ENCODE measurements at regions not wholly inside any gene's neighbourhood (a gene's known extent, or its start where the extent isn't known, plus 50 kb on each side); places are given as distances from the start of the nearest gene placed in this dataset.

- no peaks in the 10 kb centered on the region for H3K79me2 ChIP-seq (replicated peaks; ENCODE audit: insufficient read depth, low read length)
- H3K4me3 ChIP-seq (ENCODE audit: low read length) = no peak overlapping the region
- no peak overlapping the region for H2AFZ ChIP-seq (ENCODE audit: low read depth, low read length)
- H3K36me3 ChIP-seq (ENCODE audit: insufficient read depth, low read length) = no peaks in the 10 kb centered on the region
- no peaks in the 10 kb centered on the region for H3K27me3 ChIP-seq (ENCODE audit: insufficient read depth, low read depth, low read length)
- no peak overlapping the region for H3K4me2 ChIP-seq (ENCODE audit: low read length)
- H3K27ac ChIP-seq (ENCODE audit: low read length) = no peak overlapping the region
- H3K9me3 ChIP-seq (ENCODE audit: low read length) = no peaks in the 10 kb centered on the region
- no peak for TF ChIP-seq POLR2AphosphoS5 (IDR thresholded peaks at IDR 0.05)
- TF ChIP-seq, protein P1, sequence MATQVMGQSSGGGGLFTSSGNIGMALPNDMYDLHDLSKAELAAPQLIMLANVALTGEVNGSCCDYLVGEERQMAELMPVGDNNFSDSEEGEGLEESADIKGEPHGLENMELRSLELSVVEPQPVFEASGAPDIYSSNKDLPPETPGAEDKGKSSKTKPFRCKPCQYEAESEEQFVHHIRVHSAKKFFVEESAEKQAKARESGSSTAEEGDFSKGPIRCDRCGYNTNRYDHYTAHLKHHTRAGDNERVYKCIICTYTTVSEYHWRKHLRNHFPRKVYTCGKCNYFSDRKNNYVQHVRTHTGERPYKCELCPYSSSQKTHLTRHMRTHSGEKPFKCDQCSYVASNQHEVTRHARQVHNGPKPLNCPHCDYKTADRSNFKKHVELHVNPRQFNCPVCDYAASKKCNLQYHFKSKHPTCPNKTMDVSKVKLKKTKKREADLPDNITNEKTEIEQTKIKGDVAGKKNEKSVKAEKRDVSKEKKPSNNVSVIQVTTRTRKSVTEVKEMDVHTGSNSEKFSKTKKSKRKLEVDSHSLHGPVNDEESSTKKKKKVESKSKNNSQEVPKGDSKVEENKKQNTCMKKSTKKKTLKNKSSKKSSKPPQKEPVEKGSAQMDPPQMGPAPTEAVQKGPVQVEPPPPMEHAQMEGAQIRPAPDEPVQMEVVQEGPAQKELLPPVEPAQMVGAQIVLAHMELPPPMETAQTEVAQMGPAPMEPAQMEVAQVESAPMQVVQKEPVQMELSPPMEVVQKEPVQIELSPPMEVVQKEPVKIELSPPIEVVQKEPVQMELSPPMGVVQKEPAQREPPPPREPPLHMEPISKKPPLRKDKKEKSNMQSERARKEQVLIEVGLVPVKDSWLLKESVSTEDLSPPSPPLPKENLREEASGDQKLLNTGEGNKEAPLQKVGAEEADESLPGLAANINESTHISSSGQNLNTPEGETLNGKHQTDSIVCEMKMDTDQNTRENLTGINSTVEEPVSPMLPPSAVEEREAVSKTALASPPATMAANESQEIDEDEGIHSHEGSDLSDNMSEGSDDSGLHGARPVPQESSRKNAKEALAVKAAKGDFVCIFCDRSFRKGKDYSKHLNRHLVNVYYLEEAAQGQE (IDR thresholded peaks at IDR 0.05; ENCODE audit: borderline replicate concordance) = no peak
- TF ChIP-seq RAD21 (conservative IDR thresholded peaks at IDR 0.05) = no peak
- TF ChIP-seq EZH2 (IDR thresholded peaks at IDR 0.05; ENCODE audit: borderline replicate concordance, insufficient read depth, low read length, poor library complexity, severe bottlenecking) = no peak
- no peak for TF ChIP-seq EP300 (conservative IDR thresholded peaks at IDR 0.05; ENCODE audit: poor library complexity, severe bottlenecking)
- no peak for TF ChIP-seq SMC3 (conservative IDR thresholded peaks at IDR 0.05; ENCODE audit: poor library complexity)
- TF ChIP-seq, protein P2, sequence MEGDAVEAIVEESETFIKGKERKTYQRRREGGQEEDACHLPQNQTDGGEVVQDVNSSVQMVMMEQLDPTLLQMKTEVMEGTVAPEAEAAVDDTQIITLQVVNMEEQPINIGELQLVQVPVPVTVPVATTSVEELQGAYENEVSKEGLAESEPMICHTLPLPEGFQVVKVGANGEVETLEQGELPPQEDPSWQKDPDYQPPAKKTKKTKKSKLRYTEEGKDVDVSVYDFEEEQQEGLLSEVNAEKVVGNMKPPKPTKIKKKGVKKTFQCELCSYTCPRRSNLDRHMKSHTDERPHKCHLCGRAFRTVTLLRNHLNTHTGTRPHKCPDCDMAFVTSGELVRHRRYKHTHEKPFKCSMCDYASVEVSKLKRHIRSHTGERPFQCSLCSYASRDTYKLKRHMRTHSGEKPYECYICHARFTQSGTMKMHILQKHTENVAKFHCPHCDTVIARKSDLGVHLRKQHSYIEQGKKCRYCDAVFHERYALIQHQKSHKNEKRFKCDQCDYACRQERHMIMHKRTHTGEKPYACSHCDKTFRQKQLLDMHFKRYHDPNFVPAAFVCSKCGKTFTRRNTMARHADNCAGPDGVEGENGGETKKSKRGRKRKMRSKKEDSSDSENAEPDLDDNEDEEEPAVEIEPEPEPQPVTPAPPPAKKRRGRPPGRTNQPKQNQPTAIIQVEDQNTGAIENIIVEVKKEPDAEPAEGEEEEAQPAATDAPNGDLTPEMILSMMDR (IDR thresholded peaks at IDR 0.05; ENCODE audit: poor library complexity, severe bottlenecking) = no peak
- TF ChIP-seq TAF1 (IDR thresholded peaks at IDR 0.05; ENCODE audit: low read depth) = no peak
- TF ChIP-seq MXI1 (conservative IDR thresholded peaks at IDR 0.05; ENCODE audit: poor library complexity, severe bottlenecking) = no peak
- no peaks in the 10 kb centered on the region for H3F3A ChIP-seq (ENCODE audit: insufficient read depth, low read length, poor library complexity, severe bottlenecking)
- H3K9ac ChIP-seq (ENCODE audit: low read length) = no peak overlapping the region
- H4K20me1 ChIP-seq (ENCODE audit: insufficient read depth) = no peaks in the 10 kb centered on the region
- no peaks in the 10 kb centered on the region for H3K9me2 ChIP-seq (ENCODE audit: insufficient read depth, low read length)
Measured at GRCh38 chr12:127594351-127594970, 672.5 kb upstream of the TMEM132C start.

- TF ChIP-seq RAD21 (conservative IDR thresholded peaks at IDR 0.05) (no peak), MXI1 (conservative IDR thresholded peaks at IDR 0.05; ENCODE audit: poor library complexity, severe bottlenecking) (no peak), SMC3 (conservative IDR thresholded peaks at IDR 0.05; ENCODE audit: poor library complexity) (no peak), EZH2 (IDR thresholded peaks at IDR 0.05; ENCODE audit: borderline replicate concordance, insufficient read depth, low read length, poor library complexity, severe bottlenecking) (no peak), TAF1 (IDR thresholded peaks at IDR 0.05; ENCODE audit: low read depth) (no peak), EP300 (conservative IDR thresholded peaks at IDR 0.05; ENCODE audit: poor library complexity, severe bottlenecking) (no peak), POLR2AphosphoS5 (IDR thresholded peaks at IDR 0.05) (no peak)
- TF ChIP-seq, protein P1 (IDR thresholded peaks at IDR 0.05; ENCODE audit: borderline replicate concordance) = no peak
- TF ChIP-seq, protein P2 (IDR thresholded peaks at IDR 0.05; ENCODE audit: poor library complexity, severe bottlenecking) = no peak
- H3K9me3 ChIP-seq (ENCODE audit: low read length) = no peaks in the 10 kb centered on the region
- no peak overlapping the region for H3K4me2 ChIP-seq (ENCODE audit: low read length)
- no peak overlapping the region for H3K27ac ChIP-seq (ENCODE audit: low read length)
- H2AFZ ChIP-seq (ENCODE audit: low read depth, low read length) = no peak overlapping the region
- no peak overlapping the region for H3K4me3 ChIP-seq (ENCODE audit: low read length)
- no peaks in the 10 kb centered on the region for H3F3A ChIP-seq (ENCODE audit: insufficient read depth, low read length, poor library complexity, severe bottlenecking)
- H3K9ac ChIP-seq (ENCODE audit: low read length) = no peak overlapping the region
- no peaks in the 10 kb centered on the region for H4K20me1 ChIP-seq (ENCODE audit: insufficient read depth)
- no peaks in the 10 kb centered on the region for H3K79me2 ChIP-seq (replicated peaks; ENCODE audit: insufficient read depth, low read length)
- H3K9me2 ChIP-seq (ENCODE audit: insufficient read depth, low read length) = no peaks in the 10 kb centered on the region
- H3K36me3 ChIP-seq (ENCODE audit: insufficient read depth, low read length) = no peaks in the 10 kb centered on the region
- H3K27me3 ChIP-seq (ENCODE audit: insufficient read depth, low read depth, low read length) = no peaks in the 10 kb centered on the region
Measured at GRCh38 chr12:127595506-127595905, 671.5 kb upstream of the TMEM132C start.
